AG04449 (cell line): ENCODE measurements at regions not wholly inside any gene's neighbourhood (a gene's known extent, or its start where the extent isn't known, plus 50 kb on each side); places are given as distances from the start of the nearest gene placed in this dataset.

Experiments used
- CTCF ChIA-PET: fragments of 350-600 bp; formaldehyde crosslinking; extraction: SDS; loops from one replicate; lab custom pipeline; 2021; ENCODE audit warnings: antibody characterized with exemption; lab: Yijun Ruan, JAX
- POLR2A ChIA-PET: fragments of 400-600, 350-600 bp; formaldehyde crosslinking; extraction: SDS; loops from one replicate; lab custom pipeline; 2020; ENCODE audit warnings: antibody characterized with exemption, inconsistent platforms; lab: Yijun Ruan, JAX
- DNase-seq: peaks from one replicate; pipeline ENCODE4 v3.0.0-alpha.2; 2010; ENCODE audit warnings: low read depth, low spot score
- H3K4me3 ChIP-seq: 2 replicates; pipeline ENCODE4 v1.5.1; 2011; ENCODE audit warnings: low read depth, mild to moderate bottlenecking, control low read depth, low read length
- CTCF ChIP-seq: IDR thresholded peaks from one replicate; pipeline ENCODE4 v1.5.1; 2011; ENCODE audit warnings: mild to moderate bottlenecking, moderate library complexity, low read length, control low read depth, inconsistent platforms; ENCODE audit not compliant: insufficient read depth; ENCODE audit errors: missing control alignments

- no peak overlapping the region for H3K4me3 ChIP-seq
- no peak for DNase-seq
- CTCF ChIA-PET, result no interaction called here
- TF ChIP-seq CTCF, result no peak
- POLR2A ChIA-PET, result no interaction called here
Observed at GRCh38 chr6:164581563-164581962, 727.8 kb downstream of the C6orf118 start.

- no peak for DNase-seq
- ChIA-PET POLR2A (no interaction called here), CTCF (no interaction called here)
- no peak for TF ChIP-seq CTCF
- no peak overlapping the region for H3K4me3 ChIP-seq
Observed at GRCh38 chr6:164579035-164579434, 730.4 kb downstream of the C6orf118 start.

- TF ChIP-seq CTCF, result no peak
- H3K4me3 ChIP-seq, result no peak overlapping the region
- no peak for DNase-seq
- CTCF ChIA-PET, result no interaction called here
- POLR2A ChIA-PET, result no interaction called here
Observed at GRCh38 chr6:164578616-164579015, 730.8 kb downstream of the C6orf118 start.

GRCh38 chr6:164570801-164571200, 738.6 kb downstream of the C6orf118 start:
- CTCF ChIA-PET, result no interaction called here
- POLR2A ChIA-PET, result no interaction called here
- no peak overlapping the region for H3K4me3 ChIP-seq
- TF ChIP-seq CTCF, result no peak
- no peak for DNase-seq

- H3K4me3 ChIP-seq, result no peak overlapping the region
- CTCF ChIA-PET, result no interaction called here
- TF ChIP-seq CTCF, result no peak
- POLR2A ChIA-PET, result no interaction called here
- DNase-seq, result no peak
Observed at GRCh38 chr6:164569509-164569908, 739.9 kb downstream of the C6orf118 start.

- ChIA-PET CTCF (no interaction called here), POLR2A (no interaction called here)
- DNase-seq, result no peak
- TF ChIP-seq CTCF, result no peak
- H3K4me3 ChIP-seq, result no peak overlapping the region
Observed at GRCh38 chr6:164563924-164564323, 745.5 kb downstream of the C6orf118 start.
